Smooth muscle cell (in vitro differentiated cells): ENCODE measurements at regions not wholly inside any gene's neighbourhood (a gene's known extent, or its start where the extent isn't known, plus 50 kb on each side); places are given as distances from the start of the nearest gene placed in this dataset.

ENCODE experiments used
- DNase-seq: peaks from one replicate; lab custom pipeline; 2025; ENCODE audit not compliant: unreplicated experiment; lab: John Stamatoyannopoulos, UW
- H2AFZ ChIP-seq: fragments of 200-600 bp; sonication (generic); 2 replicates; pipeline ENCODE4 v1.6.0; 2016; ENCODE audit warnings: antibody characterized with exemption, low read depth, mild to moderate bottlenecking
- H3F3A ChIP-seq: fragments of 200-600 bp; sonication (generic); 2 replicates; pipeline ENCODE4 v1.6.0; 2017; ENCODE audit warnings: antibody characterized with exemption, low read depth
- H3K27ac ChIP-seq: fragments of 200-600 bp; sonication (generic); 2 replicates; pipeline ENCODE4 v1.5.1; 2016; ENCODE audit warnings: low read depth, mild to moderate bottlenecking
- H3K27me3 ChIP-seq: fragments of 200-600 bp; sonication (generic); 2 replicates; pipeline ENCODE4 v1.6.1; 2016; ENCODE audit warnings: low read depth, mild to moderate bottlenecking
- H3K36me3 ChIP-seq: fragments of 200-600 bp; sonication (generic); 2 replicates; pipeline ENCODE4 v1.5.1; 2016; ENCODE audit warnings: low read depth
- H3K4me1 ChIP-seq: fragments of 200-600 bp; sonication (generic); 2 replicates; pipeline ENCODE4 v1.5.1; 2016; ENCODE audit warnings: low read depth
- H3K4me2 ChIP-seq: fragments of 200-600 bp; sonication (generic); 2 replicates; pipeline ENCODE4 v1.6.0; 2016; ENCODE audit warnings: mild to moderate bottlenecking
- H3K4me3 ChIP-seq: fragments of 200-600 bp; sonication (generic); 2 replicates; pipeline ENCODE4 v1.5.1; 2016; ENCODE audit warnings: mild to moderate bottlenecking
- H3K79me2 ChIP-seq: fragments of 200-600 bp; sonication (generic); 2 replicates; pipeline ENCODE4 v1.6.0; 2016; ENCODE audit warnings: low read depth, mild to moderate bottlenecking
- H3K9ac ChIP-seq: fragments of 200-600 bp; sonication (generic); 2 replicates; pipeline ENCODE4 v1.6.0; 2016; ENCODE audit warnings: low read depth
- H3K9me3 ChIP-seq: fragments of 200-600 bp; sonication (generic); replicated peaks from 2 replicates; pipeline ENCODE4 v1.5.1; 2016; ENCODE audit warnings: low read depth
- H4K20me1 ChIP-seq: fragments of 200-600 bp; sonication (generic); 2 replicates; pipeline ENCODE4 v1.6.0; 2016; ENCODE audit warnings: low read depth
- WGBS: methylation state at CpG from one replicate; pipeline ENCODE4 v1.1.7; 2016; ENCODE audit warnings: low lambda C conversion rate; 5-methylcytosine and 5-hydroxymethylcytosine counted together
- TF ChIP-seq, protein P1 (sequence below): fragments of 200-600 bp; sonication (generic); IDR thresholded peaks from 2 replicates; pipeline ENCODE4 v1.5.1; 2017; ENCODE audit warnings: borderline replicate concordance, mild to moderate bottlenecking, antibody characterized with exemption; ENCODE audit not compliant: insufficient read depth, poor library complexity, severe bottlenecking

DNA sequence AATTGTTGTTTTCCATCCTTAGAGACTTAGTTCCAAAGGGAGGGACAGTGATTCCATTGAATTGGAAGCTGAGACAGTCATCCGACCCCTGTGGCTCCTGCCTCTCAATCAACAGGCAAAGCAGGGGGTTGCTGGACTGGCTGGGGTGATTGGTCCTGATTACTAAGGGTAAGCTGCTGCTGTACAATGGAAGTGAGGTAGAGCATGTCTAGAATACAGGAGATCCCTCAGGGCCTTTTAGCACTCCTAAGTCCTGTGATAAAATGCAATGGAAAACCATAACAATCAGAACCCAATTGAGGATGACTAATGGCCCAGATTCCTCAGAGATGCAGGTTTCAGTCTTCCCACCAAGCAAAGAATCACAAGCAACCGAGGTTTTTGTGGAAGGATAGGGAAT, 127.6 kb downstream of the AASDH start:
- Histone ChIP-seq H3K9ac (no peak overlapping the region), H3K79me2 (no peaks in the 10 kb centered on the region), H2AFZ (no peak overlapping the region), H3K36me3 (no peaks in the 10 kb centered on the region), H4K20me1 (no peaks in the 10 kb centered on the region), H3K4me2 (no peak overlapping the region), H3K4me1 (no peaks in the 10 kb centered on the region), H3K27ac (no peak overlapping the region), H3K27me3 (no peaks in the 10 kb centered on the region), H3K9me3 (no peaks in the 10 kb centered on the region), H3F3A (no peaks in the 10 kb centered on the region), H3K4me3 (no peak overlapping the region)
- TF ChIP-seq, protein P1, sequence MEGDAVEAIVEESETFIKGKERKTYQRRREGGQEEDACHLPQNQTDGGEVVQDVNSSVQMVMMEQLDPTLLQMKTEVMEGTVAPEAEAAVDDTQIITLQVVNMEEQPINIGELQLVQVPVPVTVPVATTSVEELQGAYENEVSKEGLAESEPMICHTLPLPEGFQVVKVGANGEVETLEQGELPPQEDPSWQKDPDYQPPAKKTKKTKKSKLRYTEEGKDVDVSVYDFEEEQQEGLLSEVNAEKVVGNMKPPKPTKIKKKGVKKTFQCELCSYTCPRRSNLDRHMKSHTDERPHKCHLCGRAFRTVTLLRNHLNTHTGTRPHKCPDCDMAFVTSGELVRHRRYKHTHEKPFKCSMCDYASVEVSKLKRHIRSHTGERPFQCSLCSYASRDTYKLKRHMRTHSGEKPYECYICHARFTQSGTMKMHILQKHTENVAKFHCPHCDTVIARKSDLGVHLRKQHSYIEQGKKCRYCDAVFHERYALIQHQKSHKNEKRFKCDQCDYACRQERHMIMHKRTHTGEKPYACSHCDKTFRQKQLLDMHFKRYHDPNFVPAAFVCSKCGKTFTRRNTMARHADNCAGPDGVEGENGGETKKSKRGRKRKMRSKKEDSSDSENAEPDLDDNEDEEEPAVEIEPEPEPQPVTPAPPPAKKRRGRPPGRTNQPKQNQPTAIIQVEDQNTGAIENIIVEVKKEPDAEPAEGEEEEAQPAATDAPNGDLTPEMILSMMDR: no peak
- 69% methylated on average over 2 of the region's 2 CpGs for WGBS
- no peak for DNase-seq

DNA sequence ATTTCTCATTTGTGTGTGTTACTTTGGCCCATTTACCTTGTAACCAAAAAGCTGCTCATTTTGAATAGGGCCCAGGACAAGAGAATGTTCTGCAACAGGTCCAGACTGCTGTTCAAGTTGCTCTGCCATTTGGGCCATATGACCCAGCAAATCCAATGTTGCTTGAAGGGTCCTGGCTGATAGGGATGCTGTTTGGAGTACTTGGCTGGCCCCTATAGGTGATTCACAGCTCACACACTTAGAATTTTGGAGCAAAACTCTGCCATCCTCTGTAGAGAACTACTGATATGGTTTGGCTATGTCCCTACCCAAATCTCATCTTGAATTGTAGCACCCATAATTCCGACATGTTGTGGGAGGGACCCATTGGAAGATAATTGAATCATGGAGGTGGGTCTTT, 131.5 kb downstream of the AASDH start:
- 95% methylated on average over 1 of the region's 1 CpG for WGBS
- TF ChIP-seq, protein P1: no peak
- no peak overlapping the region for H2AFZ ChIP-seq
- no peaks in the 10 kb centered on the region for H3K79me2 ChIP-seq
- no peaks in the 10 kb centered on the region for H3K4me1 ChIP-seq
- no peak overlapping the region for H3K4me3 ChIP-seq
- H3K4me2 ChIP-seq: no peak overlapping the region
- H3K9ac ChIP-seq: no peak overlapping the region
- no peaks in the 10 kb centered on the region for H3K27me3 ChIP-seq
- no peaks in the 10 kb centered on the region for H3F3A ChIP-seq
- no peaks in the 10 kb centered on the region for H3K36me3 ChIP-seq
- H3K27ac ChIP-seq: no peak overlapping the region
- no peaks in the 10 kb centered on the region for H4K20me1 ChIP-seq
- DNase-seq: no peak
- H3K9me3 ChIP-seq: no peaks in the 10 kb centered on the region

DNA sequence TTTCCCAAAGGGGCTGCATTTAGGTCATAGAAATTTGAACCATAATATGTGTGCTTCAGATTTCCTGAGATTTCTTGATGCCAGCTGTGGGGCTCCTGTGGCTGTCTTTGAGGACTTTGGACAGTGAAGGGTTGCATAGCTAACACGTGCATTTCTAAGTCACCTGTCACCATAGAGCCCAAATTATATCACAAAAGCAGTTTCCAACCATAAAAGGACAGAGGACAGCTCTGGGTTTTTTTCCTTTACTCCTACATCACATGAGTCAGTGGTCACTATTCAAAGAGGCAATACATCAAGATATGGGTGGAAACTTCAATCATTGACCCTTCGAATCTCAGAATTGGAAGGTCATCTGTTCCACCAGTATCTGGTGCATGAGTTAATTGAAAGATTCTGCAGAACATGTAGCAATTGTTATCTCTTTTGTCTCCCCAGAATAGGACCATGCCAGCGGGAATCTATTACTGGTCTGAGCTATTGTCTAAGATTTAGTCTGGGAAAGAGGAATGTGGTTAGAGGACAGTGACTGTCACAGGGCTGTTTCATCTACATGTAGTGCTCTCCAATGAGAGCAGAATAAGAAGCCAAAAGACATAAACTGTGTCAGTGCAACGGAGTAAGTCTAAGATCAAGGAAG, 133.5 kb downstream of the AASDH start:
- no peaks in the 10 kb centered on the region for H3F3A ChIP-seq
- no peaks in the 10 kb centered on the region for H3K36me3 ChIP-seq
- no peaks in the 10 kb centered on the region for H3K9me3 ChIP-seq
- WGBS: 78% methylated on average over 4 of the region's 4 CpGs
- no peaks in the 10 kb centered on the region for H3K79me2 ChIP-seq
- H3K27ac ChIP-seq: no peak overlapping the region
- no peak overlapping the region for H3K9ac ChIP-seq
- no peak overlapping the region for H3K4me2 ChIP-seq
- no peaks in the 10 kb centered on the region for H3K27me3 ChIP-seq
- no peak overlapping the region for H3K4me3 ChIP-seq
- no peak overlapping the region for H2AFZ ChIP-seq
- H4K20me1 ChIP-seq: no peaks in the 10 kb centered on the region
- DNase-seq: no peak
- TF ChIP-seq, protein P1: no peak
- H3K4me1 ChIP-seq: no peaks in the 10 kb centered on the region

DNA sequence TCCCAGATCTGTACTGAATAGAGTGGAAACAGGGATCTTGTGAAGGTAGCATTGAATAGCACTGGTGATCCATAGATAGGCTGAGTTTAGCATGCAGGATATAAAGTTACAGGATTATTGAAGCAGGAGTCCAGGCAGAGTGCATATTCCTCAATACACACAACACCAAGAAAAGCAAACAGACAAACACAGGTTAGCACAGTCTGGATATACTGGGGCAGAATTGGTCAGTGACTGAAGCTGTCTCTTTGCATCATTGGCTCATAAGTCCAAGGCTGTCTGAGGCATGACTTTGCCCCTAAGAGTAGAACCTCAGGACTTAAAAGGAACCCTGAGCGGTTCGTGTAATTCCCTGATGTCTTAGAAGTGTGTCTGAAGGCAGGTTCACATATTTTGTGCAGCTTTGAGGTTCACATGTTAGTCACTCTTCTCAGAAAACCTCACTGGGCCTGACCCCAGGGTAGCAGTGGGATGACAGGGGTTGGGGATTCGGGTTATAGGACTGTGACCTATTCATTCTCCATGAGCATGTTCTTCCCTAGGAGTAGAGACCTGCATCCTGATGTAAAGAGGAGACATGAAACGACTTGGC, 134.6 kb downstream of the AASDH start:
- Histone ChIP-seq H2AFZ (no peak overlapping the region), H3K9ac (no peak overlapping the region), H3F3A (no peaks in the 10 kb centered on the region), H3K27me3 (no peaks in the 10 kb centered on the region), H3K9me3 (no peaks in the 10 kb centered on the region), H4K20me1 (no peaks in the 10 kb centered on the region), H3K27ac (no peak overlapping the region), H3K4me2 (no peak overlapping the region), H3K36me3 (no peaks in the 10 kb centered on the region), H3K4me3 (no peak overlapping the region), H3K4me1 (no peaks in the 10 kb centered on the region), H3K79me2 (no peaks in the 10 kb centered on the region)
- DNase-seq: no peak
- WGBS: 92% methylated on average over 4 of the region's 4 CpGs
- TF ChIP-seq, protein P1: no peak
